ENCODE measurements at regions not wholly inside any gene's neighbourhood (a gene's known extent, or its start where the extent isn't known, plus 50 kb on each side); places are given as distances from the start of the nearest gene placed in this dataset.

DNA sequence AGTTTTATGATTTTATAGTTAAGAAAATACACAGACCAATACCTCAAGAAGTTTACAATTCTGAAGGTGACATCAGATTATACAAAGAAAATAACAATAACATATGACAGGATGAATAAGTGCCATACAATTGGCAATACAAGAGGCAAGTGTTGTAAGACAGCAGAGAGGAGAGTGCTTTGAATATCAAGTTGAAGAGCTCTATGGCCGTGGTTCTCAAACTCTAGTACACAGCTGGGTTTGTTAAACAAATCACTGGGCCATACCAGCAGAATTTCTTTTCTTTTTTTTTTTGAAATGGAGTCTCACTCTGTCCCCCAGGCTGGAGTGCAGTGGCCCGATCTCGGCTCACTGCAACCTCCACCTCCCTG lies 167.1 kb upstream of the NECTIN3 start:
- no peak for TF ChIP-seq TAF1 (IDR thresholded peaks at IDR 0.05; ENCODE audit: borderline replicate concordance, low read depth, low read length)
- TF ChIP-seq POLR2A (IDR thresholded peaks at IDR 0.05; ENCODE audit: low read depth, low read length): no peak

Measured in GM12892 (cell line).